Brain microvascular endothelial cell (primary cell): ENCODE measurements at regions not wholly inside any gene's neighbourhood (a gene's known extent, or its start where the extent isn't known, plus 50 kb on each side); places are given as distances from the start of the nearest gene placed in this dataset.

Experiments used
- DNase-seq: peaks from one replicate; pipeline ENCODE4 v3.0.0-alpha.2; 2020
- H3K27ac ChIP-seq: fragments of 250-450 bp; sonication (Bioruptor Pico); 2 replicates; pipeline ENCODE4 v1.5.1; 2020; ENCODE audit warnings: mild to moderate bottlenecking, moderate library complexity
- H3K27me3 ChIP-seq: fragments of 250-450 bp; sonication (Bioruptor Pico); replicated peaks from 2 replicates; pipeline ENCODE4 v1.5.1; 2020; ENCODE audit warnings: mild to moderate bottlenecking
- H3K36me3 ChIP-seq: fragments of 250-450 bp; sonication (Bioruptor Pico); replicated peaks from 2 replicates; pipeline ENCODE4 v1.5.1; 2020; ENCODE audit warnings: mild to moderate bottlenecking
- H3K4me3 ChIP-seq: 2 replicates; pipeline ENCODE4 v1.5.1; 2011; ENCODE audit warnings: low read depth, mild to moderate bottlenecking, control low read depth, low read length, moderate library complexity
- CTCF ChIP-seq: IDR thresholded peaks from 2 replicates; pipeline ENCODE4 v1.5.1; 2011; ENCODE audit warnings: low read depth, mild to moderate bottlenecking, moderate library complexity, low read length, control low read depth, inconsistent platforms; ENCODE audit errors: missing control alignments
- in situ Hi-C: cut with HindIII; loops from 2 replicates; pipeline ENCODE4 v1.10.0; 2017; ENCODE audit warnings: low sequenced_read_pairs, low pct_ligation_motif_present

GRCh38 chr18:7304061-7304370 lies 73.1 kb downstream of the LRRC30 start:
- Histone ChIP-seq H3K27me3 (no peaks in the 10 kb centered on the region), H3K36me3 (no peaks in the 10 kb centered on the region), H3K27ac (no peak overlapping the region), H3K4me3 (no peak overlapping the region)
- DNase-seq, result no peak
- in situ Hi-C loops, result no loop called here
- no peak for TF ChIP-seq CTCF

GRCh38 chr18:7305416-7305815 lies 74.5 kb downstream of the LRRC30 start:
- in situ Hi-C loops, result no loop called here
- Histone ChIP-seq H3K4me3 (no peak overlapping the region), H3K27me3 (no peaks in the 10 kb centered on the region), H3K36me3 (no peaks in the 10 kb centered on the region), H3K27ac (no peak overlapping the region)
- no peak for DNase-seq
- no peak for TF ChIP-seq CTCF

GRCh38 chr18:7307030-7307429 lies 76.1 kb downstream of the LRRC30 start:
- no peaks in the 10 kb centered on the region for H3K36me3 ChIP-seq
- DNase-seq, result no peak
- no peak for TF ChIP-seq CTCF
- H3K27me3 ChIP-seq, result no peaks in the 10 kb centered on the region
- no peak overlapping the region for H3K27ac ChIP-seq
- no peak overlapping the region for H3K4me3 ChIP-seq
- in situ Hi-C loops, result no loop called here

- DNase-seq, result no peak
- Histone ChIP-seq H3K27me3 (no peaks in the 10 kb centered on the region), H3K4me3 (no peak overlapping the region), H3K27ac (no peak overlapping the region), H3K36me3 (no peaks in the 10 kb centered on the region)
- in situ Hi-C loops, result no loop called here
- no peak for TF ChIP-seq CTCF
These were observed 76.6 kb downstream of the LRRC30 start for GRCh38 chr18:7307526-7307925.

GRCh38 chr18:7317804-7318231 lies 86.9 kb downstream of the LRRC30 start:
- no peak overlapping the region for H3K4me3 ChIP-seq
- no peaks in the 10 kb centered on the region for H3K27me3 ChIP-seq
- H3K36me3 ChIP-seq, result no peaks in the 10 kb centered on the region
- in situ Hi-C loops, result no loop called here
- no peak for DNase-seq
- TF ChIP-seq CTCF, result no peak
- H3K27ac ChIP-seq, result no peak overlapping the region

- no peak for DNase-seq
- Histone ChIP-seq H3K4me3 (no peak overlapping the region), H3K36me3 (no peaks in the 10 kb centered on the region), H3K27ac (no peak overlapping the region), H3K27me3 (no peaks in the 10 kb centered on the region)
- in situ Hi-C loops, result no loop called here
- TF ChIP-seq CTCF, result no peak
These were observed 88.3 kb downstream of the LRRC30 start for GRCh38 chr18:7319161-7319560.
